IMR-90 (cell line): ENCODE measurements at regions not wholly inside any gene's neighbourhood (a gene's known extent, or its start where the extent isn't known, plus 50 kb on each side); places are given as distances from the start of the nearest gene placed in this dataset.

Experiments used
- BHLHE40 ChIP-seq: fragments of 150-350 bp; IDR thresholded peaks from 2 replicates; pipeline ENCODE4 v1.6.1; 2016; ENCODE audit warnings: mild to moderate bottlenecking, low read depth, low read length
- CEBPB ChIP-seq: IDR thresholded peaks from 2 replicates; pipeline ENCODE4 v1.6.1; 2012; ENCODE audit warnings: low read depth, low read length, improper control_type of control experiment
- CHD1 ChIP-seq: IDR thresholded peaks from 2 replicates; pipeline ENCODE4 v1.6.1; 2012; ENCODE audit warnings: low read depth, low read length, improper control_type of control experiment
- MAZ ChIP-seq: IDR thresholded peaks from 2 replicates; pipeline ENCODE4 v1.6.1; 2012; ENCODE audit warnings: low read depth, mild to moderate bottlenecking, low read length, improper control_type of control experiment, moderate library complexity, borderline replicate concordance
- NFE2L2 ChIP-seq: fragments of 150-350 bp; IDR thresholded peaks from 2 replicates; pipeline ENCODE4 v1.6.1; 2016; ENCODE audit warnings: low read depth, mild to moderate bottlenecking, low read length
- POLR2A ChIP-seq: IDR thresholded peaks from 2 replicates; pipeline ENCODE4 v1.6.1; 2012; ENCODE audit warnings: mild to moderate bottlenecking, low read depth, low read length
- RAD21 ChIP-seq: IDR thresholded peaks from 2 replicates; pipeline ENCODE4 v1.6.1; 2012; ENCODE audit warnings: low read length, improper control_type of control experiment
- RFX5 ChIP-seq: IDR thresholded peaks from 2 replicates; pipeline ENCODE4 v1.8.0; 2012; ENCODE audit warnings: low read depth, mild to moderate bottlenecking, low read length, moderate library complexity
- SMC3 ChIP-seq: fragments of 150-350 bp; IDR thresholded peaks from 2 replicates; pipeline ENCODE4 v1.6.1; 2016; ENCODE audit warnings: low read depth, mild to moderate bottlenecking, antibody characterized with exemption, low read length, moderate library complexity
- TF ChIP-seq, protein P1 (sequence below): conservative IDR thresholded peaks from 2 replicates; pipeline ENCODE4 v1.5.1; 2012; ENCODE audit warnings: mild to moderate bottlenecking, low read depth, low read length, improper control_type of control experiment
- TF ChIP-seq, protein P2 (sequence below): fragments of 150-350 bp; IDR thresholded peaks from 2 replicates; pipeline ENCODE4 v1.6.1; 2017; ENCODE audit warnings: mild to moderate bottlenecking, antibody characterized with exemption, low read length, low read depth

DNA sequence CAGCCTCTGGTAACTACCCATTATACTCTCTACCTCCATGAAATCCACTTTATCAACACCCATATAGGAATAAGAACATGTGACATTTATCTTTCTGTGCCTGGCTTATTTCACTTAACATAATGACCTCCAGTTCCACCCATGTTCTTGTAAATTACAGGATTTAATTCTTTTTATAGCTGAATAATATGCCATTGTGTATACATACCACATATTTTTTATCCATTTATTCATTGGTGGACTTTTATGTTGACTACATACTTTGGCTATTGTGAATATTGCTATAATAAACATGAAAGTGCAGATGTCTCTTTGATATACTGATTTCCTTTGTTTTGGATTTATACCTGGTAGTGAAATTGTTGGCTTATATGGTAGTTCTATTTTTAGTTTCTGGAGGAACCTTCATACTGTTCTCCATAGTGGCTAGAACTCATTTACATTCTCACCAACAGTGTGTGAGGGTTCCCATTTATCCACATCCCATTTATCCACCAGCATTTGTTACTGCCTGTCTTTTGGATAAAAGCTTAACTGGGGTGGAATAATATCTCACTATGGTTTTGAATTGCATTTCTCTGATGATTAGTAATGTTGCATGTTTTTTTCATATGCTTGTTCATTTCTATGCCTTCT, 473.4 kb downstream of the TBL1XR1 start:
- TF ChIP-seq POLR2A (no peak), MAZ (no peak), CHD1 (no peak), SMC3 (no peak), CEBPB (no peak), NFE2L2 (no peak), RFX5 (no peak), RAD21 (no peak), BHLHE40 (no peak)
- TF ChIP-seq, protein P1, sequence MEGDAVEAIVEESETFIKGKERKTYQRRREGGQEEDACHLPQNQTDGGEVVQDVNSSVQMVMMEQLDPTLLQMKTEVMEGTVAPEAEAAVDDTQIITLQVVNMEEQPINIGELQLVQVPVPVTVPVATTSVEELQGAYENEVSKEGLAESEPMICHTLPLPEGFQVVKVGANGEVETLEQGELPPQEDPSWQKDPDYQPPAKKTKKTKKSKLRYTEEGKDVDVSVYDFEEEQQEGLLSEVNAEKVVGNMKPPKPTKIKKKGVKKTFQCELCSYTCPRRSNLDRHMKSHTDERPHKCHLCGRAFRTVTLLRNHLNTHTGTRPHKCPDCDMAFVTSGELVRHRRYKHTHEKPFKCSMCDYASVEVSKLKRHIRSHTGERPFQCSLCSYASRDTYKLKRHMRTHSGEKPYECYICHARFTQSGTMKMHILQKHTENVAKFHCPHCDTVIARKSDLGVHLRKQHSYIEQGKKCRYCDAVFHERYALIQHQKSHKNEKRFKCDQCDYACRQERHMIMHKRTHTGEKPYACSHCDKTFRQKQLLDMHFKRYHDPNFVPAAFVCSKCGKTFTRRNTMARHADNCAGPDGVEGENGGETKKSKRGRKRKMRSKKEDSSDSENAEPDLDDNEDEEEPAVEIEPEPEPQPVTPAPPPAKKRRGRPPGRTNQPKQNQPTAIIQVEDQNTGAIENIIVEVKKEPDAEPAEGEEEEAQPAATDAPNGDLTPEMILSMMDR, result no peak
- TF ChIP-seq, protein P2, sequence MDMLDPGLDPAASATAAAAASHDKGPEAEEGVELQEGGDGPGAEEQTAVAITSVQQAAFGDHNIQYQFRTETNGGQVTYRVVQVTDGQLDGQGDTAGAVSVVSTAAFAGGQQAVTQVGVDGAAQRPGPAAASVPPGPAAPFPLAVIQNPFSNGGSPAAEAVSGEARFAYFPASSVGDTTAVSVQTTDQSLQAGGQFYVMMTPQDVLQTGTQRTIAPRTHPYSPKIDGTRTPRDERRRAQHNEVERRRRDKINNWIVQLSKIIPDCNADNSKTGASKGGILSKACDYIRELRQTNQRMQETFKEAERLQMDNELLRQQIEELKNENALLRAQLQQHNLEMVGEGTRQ, result no peak
